ENCODE measurements at regions not wholly inside any gene's neighbourhood (a gene's known extent, or its start where the extent isn't known, plus 50 kb on each side); places are given as distances from the start of the nearest gene placed in this dataset.

DNA sequence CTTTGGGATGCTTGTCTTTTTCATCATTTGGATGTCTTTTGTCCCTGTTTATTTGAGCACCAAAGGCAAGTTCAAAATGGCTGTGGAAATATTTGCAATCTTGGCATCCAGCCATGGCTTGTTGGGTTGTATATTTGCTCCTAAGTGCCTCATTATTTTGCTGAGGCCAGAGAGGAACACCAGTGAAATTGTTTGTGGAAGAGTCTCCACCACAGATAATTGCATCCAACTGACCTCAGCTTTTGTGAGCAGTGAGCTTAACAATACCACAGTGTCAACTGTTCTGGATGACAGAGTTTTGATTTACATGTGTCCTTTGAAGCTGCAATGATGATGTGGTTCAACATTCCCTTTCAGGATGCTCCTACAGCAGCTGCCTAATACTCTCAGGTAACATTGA, 83.0 kb upstream of the KCNAB1 start:
- TF ChIP-seq EZH2 (IDR thresholded peaks at IDR 0.05; ENCODE audit: borderline replicate concordance, low read depth, low read length, severe bottlenecking) (no peak), POLR2AphosphoS5 (IDR thresholded peaks at IDR 0.05; ENCODE audit: insufficient read depth, low read depth, low read length) (no peak), POLR2A (IDR thresholded peaks at IDR 0.05; ENCODE audit: low read depth, low read length) (no peak), CTCF (IDR thresholded peaks at IDR 0.05; ENCODE audit: extremely low read depth in 1 of 2, insufficient read depth in 1 of 2, low read depth in 1 of 2, low read length in 2 of 2) (no peak), FOS (IDR thresholded peaks at IDR 0.05; ENCODE audit: borderline replicate concordance, insufficient read depth, low read length) (no peak), MYC (IDR thresholded peaks at IDR 0.05; ENCODE audit: low read depth, low read length) (no peak)

Measured in endothelial cell of umbilical vein (primary cell).